ENCODE measurements at regions not wholly inside any gene's neighbourhood (a gene's known extent, or its start where the extent isn't known, plus 50 kb on each side); places are given as distances from the start of the nearest gene placed in this dataset.

GRCh38 chr9:28956116-28956880 is 1383.0 kb upstream of the C9orf72 start:
- Histone ChIP-seq H3K27me3 (no peaks in the 10 kb centered on the region), H3K27ac (no peak overlapping the region), H3K4me3 (no peak overlapping the region), H3K4me1 (no peaks in the 10 kb centered on the region), H3K36me3 (no peaks in the 10 kb centered on the region), H3K9me3 (no peaks in the 10 kb centered on the region)
- no peak for TF ChIP-seq CTCF (IDR thresholded peaks at IDR 0.05)
- intact Hi-C loops (cut with DNase I): no loop called here
- DNase-seq (ENCODE audit: low spot score in 2 of 2): no peak

- TF ChIP-seq CTCF (IDR thresholded peaks at IDR 0.05): no peak
- Histone ChIP-seq H3K36me3 (no peaks in the 10 kb centered on the region), H3K4me3 (no peak overlapping the region), H3K27ac (no peak overlapping the region), H3K27me3 (no peaks in the 10 kb centered on the region), H3K9me3 (no peaks in the 10 kb centered on the region), H3K4me1 (no peaks in the 10 kb centered on the region)
- DNase-seq (ENCODE audit: low spot score in 2 of 2): no peak
- intact Hi-C loops (cut with DNase I): no loop called here
Observed at GRCh38 chr9:28960602-28961001, 1387.3 kb upstream of the C9orf72 start.

GRCh38 chr9:28961623-28962022 is 1388.3 kb upstream of the C9orf72 start:
- Histone ChIP-seq H3K27me3 (no peaks in the 10 kb centered on the region), H3K4me3 (no peak overlapping the region), H3K36me3 (no peaks in the 10 kb centered on the region), H3K4me1 (no peaks in the 10 kb centered on the region), H3K27ac (no peak overlapping the region), H3K9me3 (no peaks in the 10 kb centered on the region)
- no peak for DNase-seq (ENCODE audit: low spot score in 2 of 2)
- TF ChIP-seq CTCF (IDR thresholded peaks at IDR 0.05): no peak
- intact Hi-C loops (cut with DNase I): no loop called here

- no peak overlapping the region for H3K27ac ChIP-seq
- H3K4me1 ChIP-seq: no peaks in the 10 kb centered on the region
- H3K27me3 ChIP-seq: no peaks in the 10 kb centered on the region
- no peak for DNase-seq (ENCODE audit: low spot score in 2 of 2)
- no peaks in the 10 kb centered on the region for H3K9me3 ChIP-seq
- no peak overlapping the region for H3K4me3 ChIP-seq
- no peak for TF ChIP-seq CTCF (IDR thresholded peaks at IDR 0.05)
- no peaks in the 10 kb centered on the region for H3K36me3 ChIP-seq
- intact Hi-C loops (cut with DNase I): no loop called here
Observed at GRCh38 chr9:28967226-28967625, 1393.9 kb upstream of the C9orf72 start.

GRCh38 chr9:28970241-28970654 is 1397.0 kb upstream of the C9orf72 start:
- intact Hi-C loops (cut with DNase I): no loop called here
- no peak for TF ChIP-seq CTCF (IDR thresholded peaks at IDR 0.05)
- Histone ChIP-seq H3K9me3 (no peaks in the 10 kb centered on the region), H3K4me3 (no peak overlapping the region), H3K36me3 (no peaks in the 10 kb centered on the region), H3K4me1 (no peaks in the 10 kb centered on the region), H3K27ac (no peak overlapping the region), H3K27me3 (no peaks in the 10 kb centered on the region)
- no peak for DNase-seq (ENCODE audit: low spot score in 2 of 2)

GRCh38 chr9:28971881-28972280 is 1398.6 kb upstream of the C9orf72 start:
- H3K9me3 ChIP-seq: no peaks in the 10 kb centered on the region
- no peak overlapping the region for H3K27ac ChIP-seq
- H3K4me3 ChIP-seq: no peak overlapping the region
- no peaks in the 10 kb centered on the region for H3K36me3 ChIP-seq
- TF ChIP-seq CTCF (IDR thresholded peaks at IDR 0.05): no peak
- H3K4me1 ChIP-seq: no peaks in the 10 kb centered on the region
- DNase-seq (ENCODE audit: low spot score in 2 of 2): no peak
- intact Hi-C loops (cut with DNase I): no loop called here
- no peaks in the 10 kb centered on the region for H3K27me3 ChIP-seq

All from ascending aorta (tissue), 2 donors.